ENCODE measurements at regions not wholly inside any gene's neighbourhood (a gene's known extent, or its start where the extent isn't known, plus 50 kb on each side); places are given as distances from the start of the nearest gene placed in this dataset.

DNA sequence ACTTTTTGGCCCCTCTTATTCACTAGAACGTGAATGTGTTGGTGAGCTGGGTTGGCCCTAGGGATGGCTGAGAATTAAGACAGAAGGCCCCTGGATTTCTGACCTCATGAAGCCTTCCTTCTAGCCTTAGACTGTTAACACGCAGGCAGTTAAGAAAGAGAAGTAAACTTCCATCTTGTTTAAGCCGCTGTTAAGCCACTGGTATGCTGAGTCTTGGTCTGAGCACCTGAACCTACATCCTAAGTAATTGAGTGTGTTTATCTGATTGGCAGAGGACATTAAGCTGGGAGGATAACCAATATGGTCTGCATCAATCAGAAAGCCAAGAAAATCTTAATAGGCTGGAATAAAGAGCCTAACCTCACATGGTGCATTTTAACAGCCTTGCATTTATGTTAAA lies 535.0 kb upstream of the ARID1B start:
- TF ChIP-seq, protein P1, sequence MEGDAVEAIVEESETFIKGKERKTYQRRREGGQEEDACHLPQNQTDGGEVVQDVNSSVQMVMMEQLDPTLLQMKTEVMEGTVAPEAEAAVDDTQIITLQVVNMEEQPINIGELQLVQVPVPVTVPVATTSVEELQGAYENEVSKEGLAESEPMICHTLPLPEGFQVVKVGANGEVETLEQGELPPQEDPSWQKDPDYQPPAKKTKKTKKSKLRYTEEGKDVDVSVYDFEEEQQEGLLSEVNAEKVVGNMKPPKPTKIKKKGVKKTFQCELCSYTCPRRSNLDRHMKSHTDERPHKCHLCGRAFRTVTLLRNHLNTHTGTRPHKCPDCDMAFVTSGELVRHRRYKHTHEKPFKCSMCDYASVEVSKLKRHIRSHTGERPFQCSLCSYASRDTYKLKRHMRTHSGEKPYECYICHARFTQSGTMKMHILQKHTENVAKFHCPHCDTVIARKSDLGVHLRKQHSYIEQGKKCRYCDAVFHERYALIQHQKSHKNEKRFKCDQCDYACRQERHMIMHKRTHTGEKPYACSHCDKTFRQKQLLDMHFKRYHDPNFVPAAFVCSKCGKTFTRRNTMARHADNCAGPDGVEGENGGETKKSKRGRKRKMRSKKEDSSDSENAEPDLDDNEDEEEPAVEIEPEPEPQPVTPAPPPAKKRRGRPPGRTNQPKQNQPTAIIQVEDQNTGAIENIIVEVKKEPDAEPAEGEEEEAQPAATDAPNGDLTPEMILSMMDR (optimal IDR thresholded peaks at IDR 0.05 in 1 of 3, IDR thresholded peaks at IDR 0.05 in 1 of 3, conservative IDR thresholded peaks at IDR 0.05 in 1 of 3; ENCODE audit: extremely low read depth in 1 of 3, insufficient read depth in 2 of 3, low read length in 3 of 3), result no peak
- TF ChIP-seq EZH2 (IDR thresholded peaks at IDR 0.05; ENCODE audit: low read length), result no peak

Data from keratinocyte (primary cell).